ENCODE measurements at regions not wholly inside any gene's neighbourhood (a gene's known extent, or its start where the extent isn't known, plus 50 kb on each side); places are given as distances from the start of the nearest gene placed in this dataset.

DNA sequence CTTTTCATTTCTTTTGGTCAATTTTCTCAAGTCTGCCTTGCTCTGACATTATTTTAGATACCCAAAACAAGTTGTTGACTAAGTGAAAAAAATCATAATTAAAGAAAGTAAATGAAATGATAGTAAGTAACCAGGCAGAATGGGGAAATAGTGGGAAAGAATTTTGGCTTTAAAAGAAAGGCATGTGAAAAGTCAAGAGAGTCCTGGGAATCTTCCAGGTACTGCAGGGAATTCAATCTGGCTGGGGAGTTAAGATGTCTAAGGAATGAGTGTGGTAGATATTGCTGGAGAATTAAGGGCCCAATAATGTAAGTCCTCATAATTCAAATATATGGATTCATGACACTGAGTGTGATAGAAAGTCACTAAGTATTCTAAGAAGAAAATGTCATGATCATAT lies 123.1 kb upstream of the PAPPA start:
- Histone ChIP-seq H3K36me3 (replicated peaks in 1 of 2; ENCODE audit: control insufficient read depth in 1 of 2, insufficient read depth in 2 of 2, low read length in 2 of 2) (no peaks in the 10 kb centered on the region), H3K4me2 (ENCODE audit: low read depth, low read length) (no peak overlapping the region), H2AFZ (ENCODE audit: low read length) (no peak overlapping the region), H3K79me2 (ENCODE audit: insufficient read depth, low read length) (no peaks in the 10 kb centered on the region), H4K20me1 (ENCODE audit: insufficient read depth, low read length) (no peaks in the 10 kb centered on the region), H3K9me3 (ENCODE audit: low read length) (peaks cover 11% of the 10 kb centered on the region; the same call in 1 of the 2 replicates), H3K4me3 (replicated peaks in 1 of 3; ENCODE audit: insufficient read depth in 1 of 3, low read depth in 2 of 3, low read length in 3 of 3) (no peak overlapping the region), H3K9ac (ENCODE audit: insufficient read depth, low read depth, low read length) (no peak overlapping the region), H3K27me3 (ENCODE audit: control insufficient read depth in 1 of 2, insufficient read depth in 2 of 2, low read length in 2 of 2) (no peaks in the 10 kb centered on the region), H3K27ac (ENCODE audit: extremely low read length, insufficient read depth, low read length) (no peak overlapping the region), H3K4me1 (ENCODE audit: insufficient read depth, low read length) (no peaks in the 10 kb centered on the region)
- intact Hi-C loops (cut with micrococcal nuclease; ENCODE audit: unreplicated experiment) (no loop called here), in situ Hi-C loops (cut with HindIII; ENCODE audit: extremely low pct_ligation_motif_present, low pct_unique_long_range_greater_than_20kb) (loop anchor here (25.0 kb wide), 1 partner anchor 107 kb away; no protein-coding TSS in a partner anchor)
- ChIA-PET POLR2A (no interaction called here), CTCF (ENCODE audit: low intra/inter-chr PET ratio, low total read pairs) (no interaction called here)
- DNase-seq (ENCODE audit: low spot score) (no peak), ATAC-seq (no peak), FAIRE-seq (no peak)
- TF ChIP-seq SATB2 (CRISPR knock-in tag; IDR thresholded peaks at IDR 0.05) (no peak), PITX1 (CRISPR knock-in tag; IDR thresholded peaks at IDR 0.05) (no peak), AHR (CRISPR knock-in tag; IDR thresholded peaks at IDR 0.05) (no peak), ZMAT3 (CRISPR knock-in tag; conservative IDR thresholded peaks at IDR 0.05) (no peak), JDP2 (CRISPR knock-in tag; IDR thresholded peaks at IDR 0.05; ENCODE audit: borderline replicate concordance) (no peak), HNRNPK (IDR thresholded peaks at IDR 0.05; ENCODE audit: low read depth, low read length, poor library complexity, severe bottlenecking) (no peak), ZC3H4 (CRISPR knock-in tag; IDR thresholded peaks at IDR 0.05; ENCODE audit: borderline replicate concordance) (no peak), CBX1 (IDR thresholded peaks at IDR 0.05; ENCODE audit: low read depth) (no peak), TBL1XR1 (IDR thresholded peaks at IDR 0.05; ENCODE audit: borderline replicate concordance, low read length, partially characterized antibody) (no peak), ZZZ3 (CRISPR knock-in tag; IDR thresholded peaks at IDR 0.05; ENCODE audit: borderline replicate concordance) (no peak), STAG1 (CRISPR knock-in tag; IDR thresholded peaks at IDR 0.05) (no peak), NR2F2 (IDR thresholded peaks at IDR 0.05; ENCODE audit: borderline replicate concordance, low read depth) (no peak), KAT8 (CRISPR knock-in tag; IDR thresholded peaks at IDR 0.05) (no peak), IRX3 (CRISPR knock-in tag; IDR thresholded peaks at IDR 0.05; ENCODE audit: borderline replicate concordance, low read depth) (no peak), PCBP2 (optimal IDR thresholded peaks at IDR 0.05; ENCODE audit: low read depth, low read length, poor library complexity, severe bottlenecking) (no peak), TCF7 (IDR thresholded peaks at IDR 0.05; ENCODE audit: low read depth) (no peak), SCMH1 (CRISPR knock-in tag; IDR thresholded peaks at IDR 0.05; ENCODE audit: borderline replicate concordance) (no peak), ZNF607 (CRISPR knock-in tag; IDR thresholded peaks at IDR 0.05; ENCODE audit: borderline replicate concordance) (no peak)
- TF ChIP-seq, protein P1, sequence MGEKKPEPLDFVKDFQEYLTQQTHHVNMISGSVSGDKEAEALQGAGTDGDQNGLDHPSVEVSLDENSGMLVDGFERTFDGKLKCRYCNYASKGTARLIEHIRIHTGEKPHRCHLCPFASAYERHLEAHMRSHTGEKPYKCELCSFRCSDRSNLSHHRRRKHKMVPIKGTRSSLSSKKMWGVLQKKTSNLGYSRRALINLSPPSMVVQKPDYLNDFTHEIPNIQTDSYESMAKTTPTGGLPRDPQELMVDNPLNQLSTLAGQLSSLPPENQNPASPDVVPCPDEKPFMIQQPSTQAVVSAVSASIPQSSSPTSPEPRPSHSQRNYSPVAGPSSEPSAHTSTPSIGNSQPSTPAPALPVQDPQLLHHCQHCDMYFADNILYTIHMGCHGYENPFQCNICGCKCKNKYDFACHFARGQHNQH (CRISPR knock-in tag; IDR thresholded peaks at IDR 0.05) = no peak
- no TSS peak for BruUV-seq (replicated peaks)
